Prostate gland (tissue), 2 donors: ENCODE measurements at regions not wholly inside any gene's neighbourhood (a gene's known extent, or its start where the extent isn't known, plus 50 kb on each side); places are given as distances from the start of the nearest gene placed in this dataset.

Experiments used
- POLR2A ChIP-seq: fragments of 450-650 bp; IDR thresholded peaks from one replicate; pipeline ENCODE4 v1.6.1; 2016; ENCODE audit warnings: antibody characterized with exemption, mild to moderate bottlenecking
- POLR2AphosphoS5 ChIP-seq: sonication (generic); formaldehyde crosslinking; IDR thresholded peaks from one replicate; pipeline ENCODE4 v1.6.1; 2017; ENCODE audit warnings: antibody characterized with exemption
- TF ChIP-seq, protein P1 (sequence below), 4 experiments: fragments of 200-600 bp in 2 of 4; fragments of 450-650 bp in 2 of 4; sonication (generic) in 2 of 4; IDR thresholded peaks; 1 replicate in 3 of 4; 2 replicates in 1 of 4; pipeline ENCODE4 v1.5.1; 2016 to 2019; ENCODE audit warnings: antibody characterized with exemption in 4 of 4, mild to moderate bottlenecking in 2 of 4, moderate library complexity in 2 of 4

DNA sequence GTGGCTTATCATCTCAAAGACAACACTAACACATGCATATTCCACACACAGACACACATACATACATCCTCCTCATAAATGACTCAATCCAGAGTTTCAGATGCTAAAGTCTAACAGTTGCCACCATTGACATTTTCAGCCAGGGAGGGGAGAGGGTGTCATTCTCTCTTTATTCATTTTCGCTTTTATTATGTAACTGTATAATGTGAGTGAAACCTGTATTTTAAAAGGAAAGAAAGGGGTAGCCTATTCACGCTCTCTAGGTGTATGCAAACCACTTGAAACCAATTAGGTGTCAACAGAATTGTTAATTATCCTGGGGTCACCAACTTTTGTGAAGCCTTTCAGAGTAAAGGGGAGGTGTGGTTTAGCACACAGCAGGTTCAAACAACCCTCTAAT, 1282.9 kb downstream of the ROBO2 start:
- TF ChIP-seq, protein P1, sequence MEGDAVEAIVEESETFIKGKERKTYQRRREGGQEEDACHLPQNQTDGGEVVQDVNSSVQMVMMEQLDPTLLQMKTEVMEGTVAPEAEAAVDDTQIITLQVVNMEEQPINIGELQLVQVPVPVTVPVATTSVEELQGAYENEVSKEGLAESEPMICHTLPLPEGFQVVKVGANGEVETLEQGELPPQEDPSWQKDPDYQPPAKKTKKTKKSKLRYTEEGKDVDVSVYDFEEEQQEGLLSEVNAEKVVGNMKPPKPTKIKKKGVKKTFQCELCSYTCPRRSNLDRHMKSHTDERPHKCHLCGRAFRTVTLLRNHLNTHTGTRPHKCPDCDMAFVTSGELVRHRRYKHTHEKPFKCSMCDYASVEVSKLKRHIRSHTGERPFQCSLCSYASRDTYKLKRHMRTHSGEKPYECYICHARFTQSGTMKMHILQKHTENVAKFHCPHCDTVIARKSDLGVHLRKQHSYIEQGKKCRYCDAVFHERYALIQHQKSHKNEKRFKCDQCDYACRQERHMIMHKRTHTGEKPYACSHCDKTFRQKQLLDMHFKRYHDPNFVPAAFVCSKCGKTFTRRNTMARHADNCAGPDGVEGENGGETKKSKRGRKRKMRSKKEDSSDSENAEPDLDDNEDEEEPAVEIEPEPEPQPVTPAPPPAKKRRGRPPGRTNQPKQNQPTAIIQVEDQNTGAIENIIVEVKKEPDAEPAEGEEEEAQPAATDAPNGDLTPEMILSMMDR (IDR thresholded peaks at IDR 0.05) = no peak
- no peak for TF ChIP-seq POLR2A
- no peak for TF ChIP-seq POLR2AphosphoS5
